ENCODE measurements at regions not wholly inside any gene's neighbourhood (a gene's known extent, or its start where the extent isn't known, plus 50 kb on each side); places are given as distances from the start of the nearest gene placed in this dataset.

DNA sequence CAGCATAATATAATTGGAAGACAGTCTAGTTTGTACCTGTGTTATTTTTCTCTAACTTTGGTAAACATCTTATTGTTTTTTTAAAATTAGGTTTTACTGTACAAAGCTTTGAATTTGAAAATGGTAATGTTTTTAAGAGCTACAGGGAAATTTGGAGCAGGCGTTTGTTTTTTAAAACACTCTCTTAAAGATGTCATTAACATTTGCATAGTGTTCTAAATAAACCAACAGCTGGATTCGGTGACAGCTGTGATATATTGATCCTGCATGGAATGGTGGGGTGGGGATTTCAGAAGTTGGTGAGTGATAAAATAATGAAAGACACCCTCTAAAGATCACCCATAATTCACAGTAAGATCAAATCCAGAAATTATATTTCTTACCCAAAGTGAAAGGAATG is 97.9 kb upstream of the PRL start:
- no peak for TF ChIP-seq EZH2phosphoT487 (IDR thresholded peaks at IDR 0.05; ENCODE audit: insufficient read depth, low read depth)
- TF ChIP-seq EZH2 (IDR thresholded peaks at IDR 0.05; ENCODE audit: insufficient read depth, poor library complexity, severe bottlenecking) = no peak

Data from GM23248 (cell line).